Lung (tissue), 11 donors: ENCODE measurements at regions not wholly inside any gene's neighbourhood (a gene's known extent, or its start where the extent isn't known, plus 50 kb on each side); places are given as distances from the start of the nearest gene placed in this dataset.

Experiments
- ATAC-seq: fragments of 200-7000 bp; cut with Tn5 transposase; one replicate; pipeline ENCODE4 v1.9.1; 2020; ENCODE audit warnings: moderate number of reproducible peaks; ENCODE audit not compliant: insufficient read depth, low FRiP score
- DNase-seq, 3 donors: peaks; one replicate each; pipeline ENCODE4 v3.0.0-alpha.2; 2013 to 2017
- H3K27ac ChIP-seq, 2 donors: one replicate each; pipeline ENCODE4 v1.5.1; 2013; ENCODE audit warnings: mild to moderate bottlenecking in 2 of 2, moderate library complexity in 2 of 2, control low read depth in 1 of 2, inconsistent platforms in 1 of 2, low read depth in 1 of 2, low read length in 1 of 2
- H3K27me3 ChIP-seq, 3 donors: one replicate each; pipeline ENCODE4 v1.5.1; 2013; ENCODE audit warnings: low read length in 2 of 3; ENCODE audit not compliant: control insufficient read depth in 3 of 3, insufficient read depth in 3 of 3
- H3K36me3 ChIP-seq, 4 donors: one replicate each; pipeline ENCODE4 v1.5.1; 2013; ENCODE audit warnings: low read length in 4 of 4, mild to moderate bottlenecking in 1 of 4, moderate library complexity in 1 of 4; ENCODE audit not compliant: control insufficient read depth in 4 of 4, insufficient read depth in 4 of 4
- H3K4me1 ChIP-seq, 5 donors: one replicate each; pipeline ENCODE4 v1.5.1; 2013; ENCODE audit warnings: low read length in 5 of 5, mild to moderate bottlenecking in 2 of 5, moderate library complexity in 1 of 5; ENCODE audit not compliant: control insufficient read depth in 5 of 5, insufficient read depth in 5 of 5
- H3K4me3 ChIP-seq: one replicate; pipeline ENCODE4 v1.5.1; 2013; ENCODE audit warnings: mild to moderate bottlenecking, control low read depth, moderate library complexity
- H3K9ac ChIP-seq, 2 donors: one replicate each; pipeline ENCODE4 v1.5.1; 2013; ENCODE audit warnings: low read length in 2 of 2, control low read depth in 1 of 2; ENCODE audit not compliant: insufficient read depth in 1 of 2
- H3K9me3 ChIP-seq, 4 donors: one replicate each; pipeline ENCODE4 v1.5.1; 2013; ENCODE audit warnings: low read length in 3 of 4, mild to moderate bottlenecking in 1 of 4, moderate library complexity in 1 of 4; ENCODE audit not compliant: control insufficient read depth in 4 of 4, insufficient read depth in 3 of 4
- CTCF ChIP-seq: IDR thresholded peaks from 2 replicates; pipeline ENCODE4 v1.5.1; 2012; ENCODE audit warnings: mild to moderate bottlenecking; ENCODE audit errors: control extremely low read depth, extremely low read depth
- WGBS, 2 donors: extraction: QIAGEN DNeasy Blood & Tissue Kit; methylation state at CpG; one replicate each; pipeline ENCODE4 v1.1.7; 2013; 5-methylcytosine and 5-hydroxymethylcytosine counted together
- donor health status: control.
- donor health status: control.
- donor health status: Bipolar disorder and iron deficiency.
- donor health status: healthy.
- donor health status: DM: yes; HTN: yes; CAD: no.

GRCh38 chr2:18731666-18732065 lies 142.3 kb upstream of the NT5C1B start:
- Histone ChIP-seq H3K36me3 (no peaks in the 10 kb centered on the region), H3K27ac (no peak overlapping the region), H3K27me3 (no peaks in the 10 kb centered on the region), H3K9ac (no peak overlapping the region), H3K9me3 (no peaks in the 10 kb centered on the region), H3K4me1 (no peaks in the 10 kb centered on the region), H3K4me3 (no peak overlapping the region)
- no peak for ATAC-seq
- WGBS, 2 donors, result 93 to 94% methylated on average over 2 of the region's 2 CpGs
- no peak for DNase-seq
- TF ChIP-seq CTCF, result no peak

GRCh38 chr2:18724371-18725145 lies 135.2 kb upstream of the NT5C1B start:
- Histone ChIP-seq H3K9me3 (no peaks in the 10 kb centered on the region), H3K4me1 (peaks cover 0 to 11% (median 4%) of the 10 kb centered on the region in 5 donors), H3K27ac (no peak overlapping the region), H3K9ac (no peak overlapping the region), H3K27me3 (no peaks in the 10 kb centered on the region), H3K36me3 (no peaks in the 10 kb centered on the region), H3K4me3 (no peak overlapping the region)
- no peak for TF ChIP-seq CTCF
- WGBS, 2 donors, result 85 to 93% methylated on average over 5 of the region's 5 CpGs
- ATAC-seq (no peak), DNase-seq (no peak)

GRCh38 chr2:18723219-18723618 lies 133.8 kb upstream of the NT5C1B start:
- Histone ChIP-seq H3K9ac (no peak overlapping the region), H3K4me1 (peaks cover 0 to 17% (median 4%) of the 10 kb centered on the region in 5 donors), H3K36me3 (no peaks in the 10 kb centered on the region), H3K4me3 (no peak overlapping the region), H3K27me3 (no peaks in the 10 kb centered on the region), H3K27ac (no peak overlapping the region), H3K9me3 (no peaks in the 10 kb centered on the region)
- no peak for DNase-seq
- 93% methylated on average over 4 of the region's 4 CpGs for WGBS, 2 donors
- TF ChIP-seq CTCF, result no peak
- ATAC-seq, result no peak

GRCh38 chr2:18722101-18722500 lies 132.7 kb upstream of the NT5C1B start:
- peaks cover 0 to 17% (median 4%) of the 10 kb centered on the region in 5 donors for H3K4me1 ChIP-seq
- ATAC-seq (no peak), DNase-seq (no peak)
- no peaks in the 10 kb centered on the region for H3K27me3 ChIP-seq
- no peak for TF ChIP-seq CTCF
- no peak overlapping the region for H3K4me3 ChIP-seq
- 86 to 89% methylated on average over 2 of the region's 2 CpGs for WGBS, 2 donors
- no peak overlapping the region for H3K27ac ChIP-seq
- no peaks in the 10 kb centered on the region for H3K36me3 ChIP-seq
- no peak overlapping the region for H3K9ac ChIP-seq
- H3K9me3 ChIP-seq, result no peaks in the 10 kb centered on the region
